HG03060 (cell line): ENCODE measurements at regions not wholly inside any gene's neighbourhood (a gene's known extent, or its start where the extent isn't known, plus 50 kb on each side); places are given as distances from the start of the nearest gene placed in this dataset.
"Not testable (repeated sequence)": the region's sequence is repeated elsewhere in the genome, so short reads cannot be mapped to it uniquely, and the experiment has no call there.

ENCODE experiments used
- ATAC-seq: cut with Tn5 transposase; IDR thresholded peaks from one replicate; pipeline ENCODE4 v1.9.1; 2021; ENCODE audit warnings: low read depth, moderate number of reproducible peaks; ENCODE audit not compliant: unreplicated experiment

- no peak for ATAC-seq
Observed at GRCh38 chr5:136638084-136638483, 272.7 kb upstream of the TRPC7 start.

GRCh38 chr5:136636001-136636400 lies 270.7 kb upstream of the TRPC7 start:
- ATAC-seq = no peak

- ATAC-seq = no peak
Observed at GRCh38 chr5:136631186-136631585, 265.8 kb upstream of the TRPC7 start.

- ATAC-seq = no peak
Observed at GRCh38 chr5:136629125-136629792, 263.9 kb upstream of the TRPC7 start.

GRCh38 chr5:136626531-136626930 lies 261.2 kb upstream of the TRPC7 start:
- no peak for ATAC-seq

GRCh38 chr5:136622747-136623146 lies 257.4 kb upstream of the TRPC7 start:
- ATAC-seq = no peak

- ATAC-seq = no peak
Observed at GRCh38 chr5:136621743-136622142, 256.4 kb upstream of the TRPC7 start.

- ATAC-seq = no peak
Observed at GRCh38 chr5:136620621-136621020, 255.3 kb upstream of the TRPC7 start.

GRCh38 chr5:136620016-136620419 lies 254.7 kb upstream of the TRPC7 start:
- ATAC-seq = no peak

GRCh38 chr5:136619556-136619955 lies 254.2 kb upstream of the TRPC7 start:
- no peak for ATAC-seq

GRCh38 chr5:136615251-136616119 lies 250.1 kb upstream of the TRPC7 start:
- ATAC-seq = no peak

GRCh38 chr5:136613230-136613629 lies 247.9 kb upstream of the TRPC7 start:
- ATAC-seq = no peak

- ATAC-seq = no peak
Observed at GRCh38 chr5:136605638-136606037, 240.3 kb upstream of the TRPC7 start.

GRCh38 chr5:136600306-136600705 lies 235.0 kb upstream of the TRPC7 start:
- no peak for ATAC-seq

GRCh38 chr5:136598802-136599404 lies 233.6 kb upstream of the TRPC7 start:
- ATAC-seq = no peak

- ATAC-seq = no peak
Observed at GRCh38 chr5:136594416-136594815, 229.1 kb upstream of the TRPC7 start.

- no peak for ATAC-seq
Observed at GRCh38 chr5:136590581-136590980, 225.2 kb upstream of the TRPC7 start.

GRCh38 chr5:136586196-136586595 lies 220.9 kb upstream of the TRPC7 start:
- ATAC-seq = no peak

GRCh38 chr5:136584474-136584873 lies 219.1 kb upstream of the TRPC7 start:
- no peak for ATAC-seq

- no peak for ATAC-seq
Observed at GRCh38 chr5:136579238-136579637, 213.9 kb upstream of the TRPC7 start.

- ATAC-seq = not testable (repeated sequence)
Observed at GRCh38 chr5:136569875-136570274, 204.5 kb upstream of the TRPC7 start.
